AG04450 (cell line): ENCODE measurements at regions not wholly inside any gene's neighbourhood (a gene's known extent, or its start where the extent isn't known, plus 50 kb on each side); places are given as distances from the start of the nearest gene placed in this dataset.

Experiments
- CTCF ChIA-PET: fragments of 300-600, 350-600 bp; formaldehyde crosslinking; extraction: SDS; loops from one replicate; lab custom pipeline; 2022; ENCODE audit warnings: antibody characterized with exemption, inconsistent platforms; lab: Charles Lee
- POLR2A ChIA-PET: fragments of 350-600 bp; formaldehyde crosslinking; extraction: SDS; loops from one replicate; lab custom pipeline; 2021; ENCODE audit warnings: antibody characterized with exemption, inconsistent platforms; lab: Yijun Ruan, JAX
- DNase-seq: peaks from one replicate; pipeline ENCODE4 v3.0.0-alpha.2; 2011; ENCODE audit warnings: low read depth, low spot score
- H3K27ac ChIP-seq: one replicate; pipeline ENCODE4 v1.5.1; 2012; ENCODE audit warnings: low read depth, low read length, control low read depth
- H3K27me3 ChIP-seq: one replicate; pipeline ENCODE4 v1.6.0; 2012; ENCODE audit warnings: low read length; ENCODE audit not compliant: control insufficient read depth, insufficient read depth
- H3K4me3 ChIP-seq: 2 replicates; pipeline ENCODE4 v1.5.1; 2011; ENCODE audit warnings: mild to moderate bottlenecking, low read depth, low read length, control low read depth
- H3K9me3 ChIP-seq: 2 replicates; pipeline ENCODE4 v1.5.1; 2012; ENCODE audit warnings: low read length; ENCODE audit not compliant: control insufficient read depth, insufficient read depth
- CTCF ChIP-seq: IDR thresholded peaks from 2 replicates; pipeline ENCODE4 v1.5.1; 2011; ENCODE audit warnings: low read depth, low read length, control low read depth, inconsistent platforms

- Histone ChIP-seq H3K27me3 (no peaks in the 10 kb centered on the region), H3K4me3 (no peak overlapping the region), H3K27ac (no peak overlapping the region), H3K9me3 (no peaks in the 10 kb centered on the region)
- DNase-seq, result no peak
- ChIA-PET POLR2A (no interaction called here), CTCF (no interaction called here)
- TF ChIP-seq CTCF, result no peak
Observed at GRCh38 chr6:84456803-84457202, 229.4 kb upstream of the CEP162 start.

- H3K27ac ChIP-seq, result no peak overlapping the region
- H3K4me3 ChIP-seq, result no peak overlapping the region
- H3K9me3 ChIP-seq, result no peaks in the 10 kb centered on the region
- POLR2A ChIA-PET, result no interaction called here
- CTCF ChIA-PET, result no interaction called here
- no peak for DNase-seq
- H3K27me3 ChIP-seq, result no peaks in the 10 kb centered on the region
- no peak for TF ChIP-seq CTCF
Observed at GRCh38 chr6:84455511-84456029, 228.1 kb upstream of the CEP162 start.

GRCh38 chr6:84453499-84453898, 226.1 kb upstream of the CEP162 start:
- CTCF ChIA-PET, result no interaction called here
- no peak overlapping the region for H3K27ac ChIP-seq
- POLR2A ChIA-PET, result no interaction called here
- H3K4me3 ChIP-seq, result no peak overlapping the region
- no peak for TF ChIP-seq CTCF
- DNase-seq, result no peak
- no peaks in the 10 kb centered on the region for H3K9me3 ChIP-seq
- H3K27me3 ChIP-seq, result no peaks in the 10 kb centered on the region

GRCh38 chr6:84450018-84450417, 222.6 kb upstream of the CEP162 start:
- Histone ChIP-seq H3K27ac (no peak overlapping the region), H3K4me3 (no peak overlapping the region), H3K27me3 (no peaks in the 10 kb centered on the region), H3K9me3 (no peaks in the 10 kb centered on the region)
- ChIA-PET POLR2A (no interaction called here), CTCF (no interaction called here)
- no peak for TF ChIP-seq CTCF
- DNase-seq, result no peak

GRCh38 chr6:84449220-84449619, 221.8 kb upstream of the CEP162 start:
- no peak for TF ChIP-seq CTCF

More at GRCh38 chr6:84449220-84449619, 221.8 kb upstream of the CEP162 start:
- Histone ChIP-seq H3K4me3 (no peak overlapping the region), H3K27me3 (no peaks in the 10 kb centered on the region), H3K9me3 (no peaks in the 10 kb centered on the region), H3K27ac (no peak overlapping the region)
- ChIA-PET CTCF (interaction anchor here (1.2 kb wide), 1 partner anchor 21 kb away, joined by 4 read pairs; no protein-coding TSS in a partner anchor), POLR2A (no interaction called here)
- no peak for DNase-seq
